ENCODE measurements at regions not wholly inside any gene's neighbourhood (a gene's known extent, or its start where the extent isn't known, plus 50 kb on each side); places are given as distances from the start of the nearest gene placed in this dataset.

DNA sequence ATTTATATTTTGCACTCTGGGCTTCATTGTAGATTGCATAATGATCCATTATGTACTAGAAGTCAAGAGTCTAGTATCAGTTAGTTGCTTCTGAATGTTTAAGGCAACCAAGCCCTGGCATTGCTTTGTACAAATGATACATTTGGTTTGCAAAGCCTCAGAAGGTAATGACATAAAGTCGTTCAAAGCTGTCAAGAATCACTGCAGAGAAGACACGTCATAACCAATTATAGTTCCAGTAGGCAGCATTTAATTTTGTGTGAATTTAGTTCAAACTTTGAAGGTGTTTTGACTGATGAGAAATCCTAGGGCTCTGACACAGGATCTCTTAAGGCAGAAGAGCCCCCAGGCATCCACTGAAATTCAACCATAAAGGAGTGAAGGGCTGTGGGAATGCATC lies 163.0 kb upstream of the KRR1 start:
- no peak for TF ChIP-seq RAD21 (IDR thresholded peaks at IDR 0.05)
- no peak for TF ChIP-seq TAF1 (conservative IDR thresholded peaks at IDR 0.05)
- TF ChIP-seq, protein P1, sequence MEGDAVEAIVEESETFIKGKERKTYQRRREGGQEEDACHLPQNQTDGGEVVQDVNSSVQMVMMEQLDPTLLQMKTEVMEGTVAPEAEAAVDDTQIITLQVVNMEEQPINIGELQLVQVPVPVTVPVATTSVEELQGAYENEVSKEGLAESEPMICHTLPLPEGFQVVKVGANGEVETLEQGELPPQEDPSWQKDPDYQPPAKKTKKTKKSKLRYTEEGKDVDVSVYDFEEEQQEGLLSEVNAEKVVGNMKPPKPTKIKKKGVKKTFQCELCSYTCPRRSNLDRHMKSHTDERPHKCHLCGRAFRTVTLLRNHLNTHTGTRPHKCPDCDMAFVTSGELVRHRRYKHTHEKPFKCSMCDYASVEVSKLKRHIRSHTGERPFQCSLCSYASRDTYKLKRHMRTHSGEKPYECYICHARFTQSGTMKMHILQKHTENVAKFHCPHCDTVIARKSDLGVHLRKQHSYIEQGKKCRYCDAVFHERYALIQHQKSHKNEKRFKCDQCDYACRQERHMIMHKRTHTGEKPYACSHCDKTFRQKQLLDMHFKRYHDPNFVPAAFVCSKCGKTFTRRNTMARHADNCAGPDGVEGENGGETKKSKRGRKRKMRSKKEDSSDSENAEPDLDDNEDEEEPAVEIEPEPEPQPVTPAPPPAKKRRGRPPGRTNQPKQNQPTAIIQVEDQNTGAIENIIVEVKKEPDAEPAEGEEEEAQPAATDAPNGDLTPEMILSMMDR (IDR thresholded peaks at IDR 0.05; ENCODE audit: low read depth, low read length, missing input control), result no peak
- TF ChIP-seq, protein P2, sequence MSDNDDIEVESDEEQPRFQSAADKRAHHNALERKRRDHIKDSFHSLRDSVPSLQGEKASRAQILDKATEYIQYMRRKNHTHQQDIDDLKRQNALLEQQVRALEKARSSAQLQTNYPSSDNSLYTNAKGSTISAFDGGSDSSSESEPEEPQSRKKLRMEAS (IDR thresholded peaks at IDR 0.05), result no peak
- TF ChIP-seq SP1 (IDR thresholded peaks at IDR 0.05), result no peak
- TF ChIP-seq, protein P3, sequence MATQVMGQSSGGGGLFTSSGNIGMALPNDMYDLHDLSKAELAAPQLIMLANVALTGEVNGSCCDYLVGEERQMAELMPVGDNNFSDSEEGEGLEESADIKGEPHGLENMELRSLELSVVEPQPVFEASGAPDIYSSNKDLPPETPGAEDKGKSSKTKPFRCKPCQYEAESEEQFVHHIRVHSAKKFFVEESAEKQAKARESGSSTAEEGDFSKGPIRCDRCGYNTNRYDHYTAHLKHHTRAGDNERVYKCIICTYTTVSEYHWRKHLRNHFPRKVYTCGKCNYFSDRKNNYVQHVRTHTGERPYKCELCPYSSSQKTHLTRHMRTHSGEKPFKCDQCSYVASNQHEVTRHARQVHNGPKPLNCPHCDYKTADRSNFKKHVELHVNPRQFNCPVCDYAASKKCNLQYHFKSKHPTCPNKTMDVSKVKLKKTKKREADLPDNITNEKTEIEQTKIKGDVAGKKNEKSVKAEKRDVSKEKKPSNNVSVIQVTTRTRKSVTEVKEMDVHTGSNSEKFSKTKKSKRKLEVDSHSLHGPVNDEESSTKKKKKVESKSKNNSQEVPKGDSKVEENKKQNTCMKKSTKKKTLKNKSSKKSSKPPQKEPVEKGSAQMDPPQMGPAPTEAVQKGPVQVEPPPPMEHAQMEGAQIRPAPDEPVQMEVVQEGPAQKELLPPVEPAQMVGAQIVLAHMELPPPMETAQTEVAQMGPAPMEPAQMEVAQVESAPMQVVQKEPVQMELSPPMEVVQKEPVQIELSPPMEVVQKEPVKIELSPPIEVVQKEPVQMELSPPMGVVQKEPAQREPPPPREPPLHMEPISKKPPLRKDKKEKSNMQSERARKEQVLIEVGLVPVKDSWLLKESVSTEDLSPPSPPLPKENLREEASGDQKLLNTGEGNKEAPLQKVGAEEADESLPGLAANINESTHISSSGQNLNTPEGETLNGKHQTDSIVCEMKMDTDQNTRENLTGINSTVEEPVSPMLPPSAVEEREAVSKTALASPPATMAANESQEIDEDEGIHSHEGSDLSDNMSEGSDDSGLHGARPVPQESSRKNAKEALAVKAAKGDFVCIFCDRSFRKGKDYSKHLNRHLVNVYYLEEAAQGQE (IDR thresholded peaks at IDR 0.05), result no peak

Measured in liver (tissue), 3 donors.